MCF 10A (cell line): ENCODE measurements at regions not wholly inside any gene's neighbourhood (a gene's known extent, or its start where the extent isn't known, plus 50 kb on each side); places are given as distances from the start of the nearest gene placed in this dataset.
A peak's percentile ranks its signal among the peaks of the same experiment; 100 is the strongest.

Experiments
- BruUV-seq: library from RNA; stranded (reverse); fragments of 400-500 nt; replicated peaks from 2 replicates; lab custom pipeline; 2021; lab: Mats Ljungman, UMichigan
- CTCF ChIA-PET: fragments of 300-600 bp; sonication (Branson Sonifier 250); formaldehyde crosslinking; extraction: SDS; loops from one replicate; lab custom pipeline; 2021; ENCODE audit warnings: antibody characterized with exemption, inconsistent platforms; lab: Yijun Ruan, JAX
- POLR2A ChIA-PET: fragments of 300-600, 350-650 bp; sonication (Branson Sonifier 250); formaldehyde crosslinking; extraction: SDS; loops from one replicate; lab custom pipeline; 2020; ENCODE audit warnings: antibody characterized with exemption, inconsistent platforms; lab: Yijun Ruan, JAX
- DNase-seq: peaks from one replicate; pipeline ENCODE4 v3.0.0-alpha.2; 2018; ENCODE audit not compliant: unreplicated experiment
- H3K27ac Mint-ChIP-seq: one replicate; pipeline ENCODE4 v1.8.0; 2022; ENCODE audit warnings: mild to moderate bottlenecking, low read depth, mixed read lengths; ENCODE audit not compliant: unreplicated experiment
- H3K27me3 Mint-ChIP-seq: one replicate; pipeline ENCODE4 v1.8.0; 2022; ENCODE audit warnings: mixed read lengths; ENCODE audit not compliant: insufficient read depth, unreplicated experiment
- H3K36me3 Mint-ChIP-seq: one replicate; pipeline ENCODE4 v1.8.0; 2022; ENCODE audit warnings: mild to moderate bottlenecking, moderate library complexity, mixed read lengths; ENCODE audit not compliant: insufficient read depth, unreplicated experiment
- H3K4me1 Mint-ChIP-seq: one replicate; pipeline ENCODE4 v1.8.0; 2022; ENCODE audit warnings: mixed read lengths; ENCODE audit not compliant: insufficient read depth, unreplicated experiment
- H3K4me3 Mint-ChIP-seq: one replicate; pipeline ENCODE4 v1.8.0; 2022; ENCODE audit warnings: mild to moderate bottlenecking, moderate library complexity, mixed read lengths; ENCODE audit not compliant: unreplicated experiment
- H3K9me3 Mint-ChIP-seq: one replicate; pipeline ENCODE4 v1.8.0; 2022; ENCODE audit warnings: mixed read lengths; ENCODE audit not compliant: unreplicated experiment
- intact Hi-C: fragments of 100-400 bp; cut with micrococcal nuclease; formaldehyde crosslinking; loops from 2 replicates; pipeline ENCODE4 v1.14.1; 2022
- TF ChIP-seq, protein P1 (sequence below): fragments of 200-600 bp; IDR thresholded peaks from one replicate; pipeline ENCODE4 v1.8.0; 2022; ENCODE audit warnings: antibody characterized with exemption, mild to moderate bottlenecking; ENCODE audit not compliant: unreplicated experiment

DNA sequence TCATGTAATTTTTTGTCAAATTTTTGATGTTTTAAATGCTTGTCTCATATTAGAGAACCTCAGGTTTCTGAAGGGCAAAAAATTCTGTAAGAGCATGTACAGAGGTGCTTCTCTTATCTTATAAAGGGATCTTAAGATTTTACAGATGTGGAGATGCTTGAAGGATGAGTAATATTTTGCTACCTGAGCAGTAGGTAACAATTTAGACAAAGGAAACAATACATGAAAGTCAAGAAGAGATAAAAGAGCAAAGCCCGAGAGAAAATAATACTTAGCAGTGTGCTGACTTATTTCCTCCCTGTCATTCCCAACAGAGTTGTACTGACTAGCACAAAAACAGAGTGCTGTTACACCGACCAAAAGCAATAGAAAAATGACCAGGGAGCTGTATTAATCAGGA is 98.1 kb upstream of the PTPRR start:
- Mint-ChIP-seq H3K27ac (no peak overlapping the region), H3K36me3 (no peaks in the 10 kb centered on the region), H3K4me1 (peaks cover 5% of the 10 kb centered on the region), H3K9me3 (peaks cover 7% of the 10 kb centered on the region), H3K4me3 (no peak overlapping the region), H3K27me3 (no peaks in the 10 kb centered on the region)
- intact Hi-C loops = no loop called here
- POLR2A ChIA-PET = no interaction called here
- no peak for DNase-seq
- TF ChIP-seq, protein P1, sequence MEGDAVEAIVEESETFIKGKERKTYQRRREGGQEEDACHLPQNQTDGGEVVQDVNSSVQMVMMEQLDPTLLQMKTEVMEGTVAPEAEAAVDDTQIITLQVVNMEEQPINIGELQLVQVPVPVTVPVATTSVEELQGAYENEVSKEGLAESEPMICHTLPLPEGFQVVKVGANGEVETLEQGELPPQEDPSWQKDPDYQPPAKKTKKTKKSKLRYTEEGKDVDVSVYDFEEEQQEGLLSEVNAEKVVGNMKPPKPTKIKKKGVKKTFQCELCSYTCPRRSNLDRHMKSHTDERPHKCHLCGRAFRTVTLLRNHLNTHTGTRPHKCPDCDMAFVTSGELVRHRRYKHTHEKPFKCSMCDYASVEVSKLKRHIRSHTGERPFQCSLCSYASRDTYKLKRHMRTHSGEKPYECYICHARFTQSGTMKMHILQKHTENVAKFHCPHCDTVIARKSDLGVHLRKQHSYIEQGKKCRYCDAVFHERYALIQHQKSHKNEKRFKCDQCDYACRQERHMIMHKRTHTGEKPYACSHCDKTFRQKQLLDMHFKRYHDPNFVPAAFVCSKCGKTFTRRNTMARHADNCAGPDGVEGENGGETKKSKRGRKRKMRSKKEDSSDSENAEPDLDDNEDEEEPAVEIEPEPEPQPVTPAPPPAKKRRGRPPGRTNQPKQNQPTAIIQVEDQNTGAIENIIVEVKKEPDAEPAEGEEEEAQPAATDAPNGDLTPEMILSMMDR = no peak
- CTCF ChIA-PET = interaction anchor here (0.9 to 4.5 kb wide), 4 partner anchors 169 to 442 kb away, joined by 3 to 28 read pairs (median 8); no protein-coding TSS in a partner anchor
- BruUV-seq = no TSS peak

- Mint-ChIP-seq H3K27ac (peak overlapping the region; percentile 68), H3K4me3 (peak overlapping the region; percentile 46), H3K36me3 (no peaks in the 10 kb centered on the region), H3K27me3 (no peaks in the 10 kb centered on the region), H3K9me3 (peaks cover 7% of the 10 kb centered on the region), H3K4me1 (peaks cover 11% of the 10 kb centered on the region)
- intact Hi-C loops = loop anchor here (1.0 kb wide), 5 partner anchors 161 to 1135 kb away; no protein-coding TSS in a partner anchor
- DNase-seq = peak; percentile 77
- CTCF ChIA-PET = interaction anchor here (0.5 to 4.5 kb wide), 25 partner anchors 8 to 1145 kb away, joined by 3 to 106 read pairs (median 3); no protein-coding TSS in a partner anchor
- TF ChIP-seq, protein P1 = peak; percentile 81
- POLR2A ChIA-PET = interaction anchor here (0.5 to 1.7 kb wide), 6 partner anchors 20 to 281 kb away, joined by 3 to 7 read pairs (median 3); no protein-coding TSS in a partner anchor
- no TSS peak for BruUV-seq
Measured at GRCh38 chr12:71014180-71014785, 93.7 kb upstream of the PTPRR start.

DNA sequence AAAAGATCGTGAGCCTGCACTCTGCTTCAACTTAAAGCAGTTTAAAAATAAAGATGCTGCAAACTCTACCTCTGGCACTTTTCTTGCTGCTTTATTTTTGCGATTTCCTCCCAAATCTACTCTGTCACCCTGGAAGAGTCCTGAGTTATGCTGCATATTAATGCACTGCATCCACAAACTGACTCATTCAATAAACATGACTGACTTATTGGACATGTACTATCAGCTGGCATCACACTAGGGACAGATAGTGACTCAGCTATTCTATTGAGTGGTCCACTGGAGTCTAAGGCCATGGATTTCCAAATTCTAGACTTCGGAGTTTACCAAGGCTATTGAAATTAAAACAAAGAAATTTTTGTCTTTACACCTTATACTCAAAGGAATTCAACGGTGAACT is 90.7 kb upstream of the PTPRR start:
- Mint-ChIP-seq H3K4me3 (no peak overlapping the region), H3K27me3 (no peaks in the 10 kb centered on the region), H3K4me1 (peaks cover 6% of the 10 kb centered on the region), H3K27ac (no peak overlapping the region), H3K36me3 (no peaks in the 10 kb centered on the region), H3K9me3 (no peaks in the 10 kb centered on the region)
- no TSS peak for BruUV-seq
- intact Hi-C loops = no loop called here
- ChIA-PET POLR2A (no interaction called here), CTCF (no interaction called here)
- DNase-seq = peak; percentile 54
- TF ChIP-seq, protein P1 = no peak

DNA sequence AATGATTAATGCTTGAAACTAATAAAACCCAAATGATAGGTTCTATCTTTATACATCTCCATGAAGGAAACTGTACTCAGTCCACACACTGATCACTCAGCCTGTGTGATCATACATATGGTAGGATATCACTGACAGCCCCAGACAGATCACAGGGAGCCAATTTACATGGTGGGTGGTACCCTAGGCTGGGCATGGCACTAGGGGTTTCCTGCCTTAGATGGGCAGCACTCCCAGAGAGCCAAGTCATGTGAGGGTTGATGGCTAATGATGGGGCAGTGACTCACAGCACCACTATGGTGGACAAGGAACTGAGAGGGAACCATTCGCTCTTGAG is 89.6 kb upstream of the PTPRR start:
- CTCF ChIA-PET = interaction anchor here (0.6 to 2.2 kb wide), 5 partner anchors 89 to 1133 kb away, joined by 3 to 10 read pairs (median 4); no protein-coding TSS in a partner anchor
- Mint-ChIP-seq H3K36me3 (no peaks in the 10 kb centered on the region), H3K27ac (no peak overlapping the region), H3K4me3 (no peak overlapping the region), H3K27me3 (no peaks in the 10 kb centered on the region), H3K4me1 (peaks cover 6% of the 10 kb centered on the region), H3K9me3 (no peaks in the 10 kb centered on the region)
- POLR2A ChIA-PET = no interaction called here
- DNase-seq = no peak
- TF ChIP-seq, protein P1 = no peak
- intact Hi-C loops = no loop called here
- BruUV-seq = no TSS peak
